ENCODE measurements at regions not wholly inside any gene's neighbourhood (a gene's known extent, or its start where the extent isn't known, plus 50 kb on each side); places are given as distances from the start of the nearest gene placed in this dataset.
A peak's percentile ranks its signal among the peaks of the same experiment; 100 is the strongest.

DNA sequence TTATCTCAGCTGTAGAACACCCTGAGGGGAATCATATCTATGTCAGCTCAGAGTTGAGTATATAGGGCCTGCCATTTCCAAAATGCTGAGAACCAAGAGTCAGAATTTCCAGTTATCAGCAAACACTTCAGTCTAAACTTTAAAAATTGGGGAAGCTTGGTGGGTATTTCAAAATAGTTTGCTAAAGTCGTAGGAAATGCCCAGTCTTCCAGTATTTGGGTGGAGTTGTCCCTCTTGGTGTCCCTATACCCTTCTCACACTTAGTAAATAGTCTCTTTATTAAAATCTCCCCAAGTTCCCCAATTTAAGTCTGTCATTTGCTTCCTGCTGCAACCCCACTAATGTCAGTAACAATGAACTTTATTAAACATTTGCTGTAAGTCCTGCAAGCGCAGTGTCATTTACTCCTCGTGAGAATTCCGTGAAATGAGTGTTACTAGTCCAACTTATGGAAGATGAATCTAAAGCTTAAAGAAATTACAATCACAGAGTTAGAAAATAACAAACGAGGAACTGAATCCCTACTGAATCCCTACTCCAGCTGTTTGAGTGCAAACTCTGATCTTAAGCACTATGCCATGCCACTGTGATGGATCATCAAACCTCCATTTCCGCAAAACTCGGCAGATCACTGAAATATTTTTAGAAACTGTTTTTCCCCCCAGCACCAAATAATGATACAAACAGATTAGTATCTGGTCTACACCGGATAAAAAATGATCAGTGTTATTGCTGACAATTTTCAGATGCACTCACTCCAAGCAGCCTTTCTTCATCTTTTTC is 341.7 kb upstream of the PROK2 start:
- Histone ChIP-seq H3K4me3 (replicated peaks in 1 of 3; ENCODE audit: low read depth in 2 of 3, low read length in 3 of 3) (no peak overlapping the region), H3K4me1 (ENCODE audit: control insufficient read depth in 1 of 2, insufficient read depth in 2 of 2, low read length in 2 of 2) (peaks cover 24 to 27% of the 10 kb centered on the region in 2 donors), H3K79me2 (ENCODE audit: insufficient read depth, low read length) (no peaks in the 10 kb centered on the region), H4K20me1 (ENCODE audit: insufficient read depth, low read length) (no peaks in the 10 kb centered on the region), H3K27me3 (ENCODE audit: control insufficient read depth in 2 of 2, insufficient read depth in 2 of 2, low read length in 2 of 2) (no peaks in the 10 kb centered on the region), H3K9me3 (replicated peaks in 1 of 2; ENCODE audit: control insufficient read depth in 1 of 2, insufficient read depth in 1 of 2, low read length in 2 of 2) (no peaks in the 10 kb centered on the region), H3K4me2 (replicated peaks; ENCODE audit: extremely low read depth, low read length, poor library complexity, severe bottlenecking) (peak overlapping the region; percentile 14), H3K36me3 (replicated peaks in 1 of 2; ENCODE audit: control insufficient read depth in 1 of 2, insufficient read depth in 2 of 2, low read length in 2 of 2) (no peaks in the 10 kb centered on the region), H2AFZ (ENCODE audit: insufficient read depth, low read depth, low read length, poor library complexity, severe bottlenecking) (no peak overlapping the region), H3K9ac (ENCODE audit: insufficient read depth, low read length, poor library complexity, severe bottlenecking) (no peak overlapping the region), H3K27ac (ENCODE audit: low read depth in 1 of 2, low read length in 2 of 2) (peak overlapping the region in 1 of 2 donors; percentile 56)
- H3K36me3 Mint-ChIP-seq: no peaks in the 10 kb centered on the region
- peak overlapping the region; percentile 48 to 80 (median 64) for H3K27ac Mint-ChIP-seq
- peaks cover 33% of the 10 kb centered on the region for H3K4me1 Mint-ChIP-seq
- H3K9me3 Mint-ChIP-seq: peaks cover 0 to 6% (median 3%) of the 10 kb centered on the region in 7 donors
- 68% methylated on average over 3 of the region's 8 CpGs for WGBS (ENCODE audit: insufficient coverage)
- DNase-seq: peak in 2 of 3 donors; percentile 39 to 40
- intact Hi-C loops (cut with micrococcal nuclease): no loop called here
- no peak overlapping the region for H3K4me3 Mint-ChIP-seq
- TF ChIP-seq, protein P1, sequence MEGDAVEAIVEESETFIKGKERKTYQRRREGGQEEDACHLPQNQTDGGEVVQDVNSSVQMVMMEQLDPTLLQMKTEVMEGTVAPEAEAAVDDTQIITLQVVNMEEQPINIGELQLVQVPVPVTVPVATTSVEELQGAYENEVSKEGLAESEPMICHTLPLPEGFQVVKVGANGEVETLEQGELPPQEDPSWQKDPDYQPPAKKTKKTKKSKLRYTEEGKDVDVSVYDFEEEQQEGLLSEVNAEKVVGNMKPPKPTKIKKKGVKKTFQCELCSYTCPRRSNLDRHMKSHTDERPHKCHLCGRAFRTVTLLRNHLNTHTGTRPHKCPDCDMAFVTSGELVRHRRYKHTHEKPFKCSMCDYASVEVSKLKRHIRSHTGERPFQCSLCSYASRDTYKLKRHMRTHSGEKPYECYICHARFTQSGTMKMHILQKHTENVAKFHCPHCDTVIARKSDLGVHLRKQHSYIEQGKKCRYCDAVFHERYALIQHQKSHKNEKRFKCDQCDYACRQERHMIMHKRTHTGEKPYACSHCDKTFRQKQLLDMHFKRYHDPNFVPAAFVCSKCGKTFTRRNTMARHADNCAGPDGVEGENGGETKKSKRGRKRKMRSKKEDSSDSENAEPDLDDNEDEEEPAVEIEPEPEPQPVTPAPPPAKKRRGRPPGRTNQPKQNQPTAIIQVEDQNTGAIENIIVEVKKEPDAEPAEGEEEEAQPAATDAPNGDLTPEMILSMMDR (IDR thresholded peaks at IDR 0.05): no peak
- peaks cover 0 to 1% (median 0%) of the 10 kb centered on the region in 3 donors for H3K27me3 Mint-ChIP-seq (ENCODE audit: low read depth in 3 of 3)

DNA sequence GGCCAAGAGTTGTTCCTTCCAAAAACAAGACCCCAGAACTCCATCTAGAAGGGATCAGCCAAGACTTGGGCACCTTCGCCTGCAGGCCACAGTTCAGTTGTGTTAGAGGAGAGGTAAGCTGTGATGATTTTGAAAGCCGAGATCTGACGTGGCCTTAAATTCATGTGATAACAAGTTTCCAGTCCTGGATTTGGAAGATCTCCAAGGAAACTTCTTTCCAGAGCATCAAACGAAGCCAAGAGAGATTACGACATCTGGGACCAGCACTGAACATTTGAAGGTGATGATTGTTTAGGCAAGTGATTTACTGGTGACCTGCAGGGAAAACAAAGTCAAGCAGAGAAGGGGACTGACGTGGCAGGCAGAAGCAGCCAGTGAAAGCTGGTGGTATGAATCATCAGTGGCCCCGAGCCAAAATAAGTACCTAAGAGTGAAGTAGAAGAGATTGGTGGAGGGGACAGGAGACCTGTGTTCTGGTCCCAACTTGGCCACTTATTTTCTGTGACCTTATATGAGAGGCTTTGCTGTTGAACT is 339.0 kb upstream of the PROK2 start:
- Histone ChIP-seq H3K4me3 (replicated peaks in 1 of 3; ENCODE audit: low read depth in 2 of 3, low read length in 3 of 3) (no peak overlapping the region), H3K79me2 (ENCODE audit: insufficient read depth, low read length) (no peaks in the 10 kb centered on the region), H3K27me3 (ENCODE audit: control insufficient read depth in 2 of 2, insufficient read depth in 2 of 2, low read length in 2 of 2) (no peaks in the 10 kb centered on the region), H3K36me3 (replicated peaks in 1 of 2; ENCODE audit: control insufficient read depth in 1 of 2, insufficient read depth in 2 of 2, low read length in 2 of 2) (no peaks in the 10 kb centered on the region), H3K9ac (ENCODE audit: insufficient read depth, low read length, poor library complexity, severe bottlenecking) (no peak overlapping the region), H3K4me1 (ENCODE audit: control insufficient read depth in 1 of 2, insufficient read depth in 2 of 2, low read length in 2 of 2) (peaks cover 30 to 32% of the 10 kb centered on the region in 2 donors), H4K20me1 (ENCODE audit: insufficient read depth, low read length) (no peaks in the 10 kb centered on the region), H3K27ac (ENCODE audit: low read depth in 1 of 2, low read length in 2 of 2) (no peak overlapping the region), H3K9me3 (replicated peaks in 1 of 2; ENCODE audit: control insufficient read depth in 1 of 2, insufficient read depth in 1 of 2, low read length in 2 of 2) (no peaks in the 10 kb centered on the region), H2AFZ (ENCODE audit: insufficient read depth, low read depth, low read length, poor library complexity, severe bottlenecking) (no peak overlapping the region), H3K4me2 (replicated peaks; ENCODE audit: extremely low read depth, low read length, poor library complexity, severe bottlenecking) (no peak overlapping the region)
- Mint-ChIP-seq H3K36me3 (no peaks in the 10 kb centered on the region), H3K4me1 (peaks cover 40% of the 10 kb centered on the region), H3K27me3 (ENCODE audit: low read depth in 3 of 3) (peaks cover 0 to 1% (median 0%) of the 10 kb centered on the region in 3 donors), H3K27ac (peak overlapping the region in 1 of 7 donors; percentile 12), H3K4me3 (no peak overlapping the region), H3K9me3 (no peaks in the 10 kb centered on the region)
- intact Hi-C loops (cut with micrococcal nuclease): no loop called here
- TF ChIP-seq, protein P1 (IDR thresholded peaks at IDR 0.05): no peak
- WGBS (ENCODE audit: insufficient coverage): 81% methylated on average over 6 of the region's 7 CpGs
- peak in 2 of 3 donors; percentile 21 to 54 for DNase-seq
